Bronchial epithelial cell (primary cell): ENCODE measurements at regions not wholly inside any gene's neighbourhood (a gene's known extent, or its start where the extent isn't known, plus 50 kb on each side); places are given as distances from the start of the nearest gene placed in this dataset.

Experiments
- DNase-seq: peaks from one replicate; pipeline ENCODE4 v3.0.0-alpha.2; 2010; ENCODE audit warnings: low read depth
- FAIRE-seq: peaks from 2 replicates; lab custom pipeline; 2011; peaks lifted over from hg19 to GRCh38; lab: Jason Lieb, UNC
- H3K27me3 ChIP-seq: 2 replicates; pipeline ENCODE4 v1.5.1; 2011; ENCODE audit warnings: low read length; ENCODE audit not compliant: control insufficient read depth, insufficient read depth
- H3K36me3 ChIP-seq: 2 replicates; pipeline ENCODE4 v1.5.1; 2011; ENCODE audit warnings: low read length; ENCODE audit not compliant: control insufficient read depth, insufficient read depth
- H3K4me3 ChIP-seq: 2 replicates; pipeline ENCODE4 v1.5.1; 2011; ENCODE audit warnings: mild to moderate bottlenecking, low read depth, low read length, control low read depth
- CTCF ChIP-seq: IDR thresholded peaks from 2 replicates; pipeline ENCODE4 v1.5.1; 2011; ENCODE audit warnings: mild to moderate bottlenecking, moderate library complexity, low read length, control low read depth, inconsistent platforms; ENCODE audit not compliant: insufficient read depth, severe bottlenecking

GRCh38 chr13:80548915-80549314, 208.0 kb upstream of the SPRY2 start:
- TF ChIP-seq CTCF = no peak
- DNase-seq = no peak
- FAIRE-seq = no peak
- Histone ChIP-seq H3K27me3 (no peaks in the 10 kb centered on the region), H3K36me3 (no peaks in the 10 kb centered on the region), H3K4me3 (no peak overlapping the region)

- FAIRE-seq = no peak
- Histone ChIP-seq H3K36me3 (no peaks in the 10 kb centered on the region), H3K4me3 (no peak overlapping the region), H3K27me3 (no peaks in the 10 kb centered on the region)
- no peak for DNase-seq
- no peak for TF ChIP-seq CTCF
Observed at GRCh38 chr13:80547885-80548825, 207.2 kb upstream of the SPRY2 start.

DNA sequence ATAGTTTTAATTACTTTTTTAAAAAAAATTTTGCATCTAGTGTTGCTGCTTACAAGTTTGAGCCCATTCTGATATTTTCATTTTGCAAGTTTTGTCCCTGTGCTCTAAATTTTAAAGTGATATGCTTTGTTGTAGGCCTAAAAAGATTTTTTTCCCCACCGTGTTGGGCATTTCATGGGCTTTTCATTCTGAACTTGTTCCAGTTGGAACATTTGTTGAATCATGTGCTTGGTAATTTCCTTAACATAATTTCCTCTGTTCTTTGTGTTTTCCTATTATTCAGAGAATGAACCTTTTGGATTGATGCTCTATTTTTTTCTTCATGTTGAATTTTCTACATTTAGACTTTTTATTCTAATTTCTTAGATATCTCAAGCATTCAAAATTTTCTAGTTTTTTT, 206.4 kb upstream of the SPRY2 start:
- Histone ChIP-seq H3K27me3 (no peaks in the 10 kb centered on the region), H3K36me3 (no peaks in the 10 kb centered on the region), H3K4me3 (no peak overlapping the region)
- FAIRE-seq (no peak), DNase-seq (no peak)
- no peak for TF ChIP-seq CTCF

DNA sequence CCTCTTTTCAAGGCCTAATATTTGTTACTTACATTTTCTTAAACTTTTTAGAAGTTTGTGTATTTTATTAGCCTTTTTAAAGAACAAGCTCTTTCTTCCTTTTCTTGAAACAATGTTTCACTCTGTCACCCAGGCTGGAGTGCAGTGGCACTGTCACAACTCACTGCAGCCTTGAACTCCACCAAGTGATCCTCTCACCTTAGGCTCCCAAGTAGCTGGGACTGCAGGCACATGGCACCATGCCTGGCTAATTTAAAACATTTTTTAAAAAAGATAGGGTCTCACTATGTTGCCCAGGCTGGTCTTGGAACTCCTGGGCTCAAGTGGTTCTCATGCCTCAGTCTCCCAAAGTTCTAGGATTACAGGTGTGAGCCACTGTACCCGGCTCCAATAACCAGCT, 192.2 kb upstream of the SPRY2 start:
- TF ChIP-seq CTCF = no peak
- no peaks in the 10 kb centered on the region for H3K27me3 ChIP-seq
- no peaks in the 10 kb centered on the region for H3K36me3 ChIP-seq
- FAIRE-seq (no peak), DNase-seq (no peak)
- no peak overlapping the region for H3K4me3 ChIP-seq

DNA sequence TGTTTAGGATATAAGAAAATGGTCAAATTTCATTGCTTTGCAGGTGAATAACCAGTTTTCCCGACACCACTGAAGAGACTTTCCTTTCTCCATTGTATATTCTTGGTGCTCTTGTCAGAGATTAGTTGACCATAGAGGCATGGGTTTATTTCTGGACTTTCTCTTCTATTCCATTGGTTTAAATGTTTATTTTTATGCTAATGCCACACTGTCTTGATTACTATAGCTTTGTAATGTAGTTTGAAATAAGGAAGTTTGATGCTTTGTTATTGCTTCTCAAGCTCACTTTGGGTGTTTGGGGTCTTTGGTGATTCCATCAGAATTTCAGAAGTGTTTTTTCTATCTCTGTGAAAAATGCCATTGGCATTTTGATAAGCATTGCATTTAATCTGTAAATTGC, 190.0 kb upstream of the SPRY2 start:
- DNase-seq (no peak), FAIRE-seq (no peak)
- no peaks in the 10 kb centered on the region for H3K36me3 ChIP-seq
- H3K4me3 ChIP-seq = no peak overlapping the region
- no peak for TF ChIP-seq CTCF
- no peaks in the 10 kb centered on the region for H3K27me3 ChIP-seq

DNA sequence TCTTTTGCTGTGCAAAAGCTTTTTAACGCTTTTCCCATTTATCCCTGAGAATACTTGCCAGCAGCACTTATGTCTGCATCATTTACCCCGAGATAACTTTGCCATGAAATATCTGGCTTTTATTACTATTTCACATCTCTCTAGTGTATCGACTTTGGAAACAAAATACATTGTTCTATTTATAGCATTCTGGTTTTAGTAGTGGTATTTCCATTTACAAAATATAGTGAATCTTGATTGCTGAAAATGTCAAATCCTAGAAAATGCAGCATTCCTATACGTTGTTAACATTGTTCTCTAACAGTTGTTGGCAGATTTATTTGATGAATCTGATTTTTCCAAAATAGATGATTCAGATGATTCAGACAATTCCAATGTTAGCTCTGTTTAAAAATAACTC, 189.3 kb upstream of the SPRY2 start:
- FAIRE-seq = no peak
- no peak for TF ChIP-seq CTCF
- DNase-seq = no peak
- Histone ChIP-seq H3K4me3 (no peak overlapping the region), H3K27me3 (no peaks in the 10 kb centered on the region), H3K36me3 (no peaks in the 10 kb centered on the region)
